H1 (cell line): ENCODE measurements at regions not wholly inside any gene's neighbourhood (a gene's known extent, or its start where the extent isn't known, plus 50 kb on each side); places are given as distances from the start of the nearest gene placed in this dataset.

Experiments
- CBX8 ChIP-seq: fragments of 300-800, 300-1000 bp; sonication (generic); IDR thresholded peaks from 2 replicates; pipeline ENCODE4 v1.7.1; 2016; ENCODE audit warnings: low read depth, low read length, borderline replicate concordance
- KDM4A ChIP-seq: IDR thresholded peaks from one replicate; pipeline ENCODE4 v1.7.1; 2012; ENCODE audit warnings: low read depth, mild to moderate bottlenecking, moderate library complexity, low read length, inconsistent platforms; ENCODE audit not compliant: severe bottlenecking
- POLR2A ChIP-seq, 2 experiments: IDR thresholded peaks; 1 replicate in 1 of 2; 2 replicates in 1 of 2; pipeline ENCODE4 v1.6.1; 2011; ENCODE audit warnings: low read depth in 2 of 2, low read length in 2 of 2, mild to moderate bottlenecking in 2 of 2; ENCODE audit errors: control extremely low read depth in 1 of 2
- TBP ChIP-seq: IDR thresholded peaks from 2 replicates; pipeline ENCODE4 v1.6.1; 2011; ENCODE audit warnings: low read depth, low read length, improper control_type of control experiment
- TF ChIP-seq, protein P1 (sequence below): fragments of 300-600 bp; sonication (generic); IDR thresholded peaks from 2 replicates; pipeline ENCODE4 v1.7.1; 2012; ENCODE audit warnings: low read length, moderate library complexity, mild to moderate bottlenecking, inconsistent platforms; ENCODE audit not compliant: insufficient replicate concordance
- TF ChIP-seq, protein P2 (sequence below): IDR thresholded peaks from 2 replicates; pipeline ENCODE4 v1.6.1; 2012; ENCODE audit warnings: low read length, inconsistent platforms

- TF ChIP-seq, protein P1, sequence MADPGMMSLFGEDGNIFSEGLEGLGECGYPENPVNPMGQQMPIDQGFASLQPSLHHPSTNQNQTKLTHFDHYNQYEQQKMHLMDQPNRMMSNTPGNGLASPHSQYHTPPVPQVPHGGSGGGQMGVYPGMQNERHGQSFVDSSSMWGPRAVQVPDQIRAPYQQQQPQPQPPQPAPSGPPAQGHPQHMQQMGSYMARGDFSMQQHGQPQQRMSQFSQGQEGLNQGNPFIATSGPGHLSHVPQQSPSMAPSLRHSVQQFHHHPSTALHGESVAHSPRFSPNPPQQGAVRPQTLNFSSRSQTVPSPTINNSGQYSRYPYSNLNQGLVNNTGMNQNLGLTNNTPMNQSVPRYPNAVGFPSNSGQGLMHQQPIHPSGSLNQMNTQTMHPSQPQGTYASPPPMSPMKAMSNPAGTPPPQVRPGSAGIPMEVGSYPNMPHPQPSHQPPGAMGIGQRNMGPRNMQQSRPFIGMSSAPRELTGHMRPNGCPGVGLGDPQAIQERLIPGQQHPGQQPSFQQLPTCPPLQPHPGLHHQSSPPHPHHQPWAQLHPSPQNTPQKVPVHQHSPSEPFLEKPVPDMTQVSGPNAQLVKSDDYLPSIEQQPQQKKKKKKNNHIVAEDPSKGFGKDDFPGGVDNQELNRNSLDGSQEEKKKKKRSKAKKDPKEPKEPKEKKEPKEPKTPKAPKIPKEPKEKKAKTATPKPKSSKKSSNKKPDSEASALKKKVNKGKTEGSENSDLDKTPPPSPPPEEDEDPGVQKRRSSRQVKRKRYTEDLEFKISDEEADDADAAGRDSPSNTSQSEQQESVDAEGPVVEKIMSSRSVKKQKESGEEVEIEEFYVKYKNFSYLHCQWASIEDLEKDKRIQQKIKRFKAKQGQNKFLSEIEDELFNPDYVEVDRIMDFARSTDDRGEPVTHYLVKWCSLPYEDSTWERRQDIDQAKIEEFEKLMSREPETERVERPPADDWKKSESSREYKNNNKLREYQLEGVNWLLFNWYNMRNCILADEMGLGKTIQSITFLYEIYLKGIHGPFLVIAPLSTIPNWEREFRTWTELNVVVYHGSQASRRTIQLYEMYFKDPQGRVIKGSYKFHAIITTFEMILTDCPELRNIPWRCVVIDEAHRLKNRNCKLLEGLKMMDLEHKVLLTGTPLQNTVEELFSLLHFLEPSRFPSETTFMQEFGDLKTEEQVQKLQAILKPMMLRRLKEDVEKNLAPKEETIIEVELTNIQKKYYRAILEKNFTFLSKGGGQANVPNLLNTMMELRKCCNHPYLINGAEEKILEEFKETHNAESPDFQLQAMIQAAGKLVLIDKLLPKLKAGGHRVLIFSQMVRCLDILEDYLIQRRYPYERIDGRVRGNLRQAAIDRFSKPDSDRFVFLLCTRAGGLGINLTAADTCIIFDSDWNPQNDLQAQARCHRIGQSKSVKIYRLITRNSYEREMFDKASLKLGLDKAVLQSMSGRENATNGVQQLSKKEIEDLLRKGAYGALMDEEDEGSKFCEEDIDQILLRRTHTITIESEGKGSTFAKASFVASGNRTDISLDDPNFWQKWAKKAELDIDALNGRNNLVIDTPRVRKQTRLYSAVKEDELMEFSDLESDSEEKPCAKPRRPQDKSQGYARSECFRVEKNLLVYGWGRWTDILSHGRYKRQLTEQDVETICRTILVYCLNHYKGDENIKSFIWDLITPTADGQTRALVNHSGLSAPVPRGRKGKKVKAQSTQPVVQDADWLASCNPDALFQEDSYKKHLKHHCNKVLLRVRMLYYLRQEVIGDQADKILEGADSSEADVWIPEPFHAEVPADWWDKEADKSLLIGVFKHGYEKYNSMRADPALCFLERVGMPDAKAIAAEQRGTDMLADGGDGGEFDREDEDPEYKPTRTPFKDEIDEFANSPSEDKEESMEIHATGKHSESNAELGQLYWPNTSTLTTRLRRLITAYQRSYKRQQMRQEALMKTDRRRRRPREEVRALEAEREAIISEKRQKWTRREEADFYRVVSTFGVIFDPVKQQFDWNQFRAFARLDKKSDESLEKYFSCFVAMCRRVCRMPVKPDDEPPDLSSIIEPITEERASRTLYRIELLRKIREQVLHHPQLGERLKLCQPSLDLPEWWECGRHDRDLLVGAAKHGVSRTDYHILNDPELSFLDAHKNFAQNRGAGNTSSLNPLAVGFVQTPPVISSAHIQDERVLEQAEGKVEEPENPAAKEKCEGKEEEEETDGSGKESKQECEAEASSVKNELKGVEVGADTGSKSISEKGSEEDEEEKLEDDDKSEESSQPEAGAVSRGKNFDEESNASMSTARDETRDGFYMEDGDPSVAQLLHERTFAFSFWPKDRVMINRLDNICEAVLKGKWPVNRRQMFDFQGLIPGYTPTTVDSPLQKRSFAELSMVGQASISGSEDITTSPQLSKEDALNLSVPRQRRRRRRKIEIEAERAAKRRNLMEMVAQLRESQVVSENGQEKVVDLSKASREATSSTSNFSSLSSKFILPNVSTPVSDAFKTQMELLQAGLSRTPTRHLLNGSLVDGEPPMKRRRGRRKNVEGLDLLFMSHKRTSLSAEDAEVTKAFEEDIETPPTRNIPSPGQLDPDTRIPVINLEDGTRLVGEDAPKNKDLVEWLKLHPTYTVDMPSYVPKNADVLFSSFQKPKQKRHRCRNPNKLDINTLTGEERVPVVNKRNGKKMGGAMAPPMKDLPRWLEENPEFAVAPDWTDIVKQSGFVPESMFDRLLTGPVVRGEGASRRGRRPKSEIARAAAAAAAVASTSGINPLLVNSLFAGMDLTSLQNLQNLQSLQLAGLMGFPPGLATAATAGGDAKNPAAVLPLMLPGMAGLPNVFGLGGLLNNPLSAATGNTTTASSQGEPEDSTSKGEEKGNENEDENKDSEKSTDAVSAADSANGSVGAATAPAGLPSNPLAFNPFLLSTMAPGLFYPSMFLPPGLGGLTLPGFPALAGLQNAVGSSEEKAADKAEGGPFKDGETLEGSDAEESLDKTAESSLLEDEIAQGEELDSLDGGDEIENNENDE, result no peak
- TF ChIP-seq POLR2A (IDR thresholded peaks at IDR 0.05; ENCODE audit: control extremely low read depth in 1 of 2, low read depth in 2 of 2, low read length in 2 of 2), result no peak
- TF ChIP-seq, protein P2, sequence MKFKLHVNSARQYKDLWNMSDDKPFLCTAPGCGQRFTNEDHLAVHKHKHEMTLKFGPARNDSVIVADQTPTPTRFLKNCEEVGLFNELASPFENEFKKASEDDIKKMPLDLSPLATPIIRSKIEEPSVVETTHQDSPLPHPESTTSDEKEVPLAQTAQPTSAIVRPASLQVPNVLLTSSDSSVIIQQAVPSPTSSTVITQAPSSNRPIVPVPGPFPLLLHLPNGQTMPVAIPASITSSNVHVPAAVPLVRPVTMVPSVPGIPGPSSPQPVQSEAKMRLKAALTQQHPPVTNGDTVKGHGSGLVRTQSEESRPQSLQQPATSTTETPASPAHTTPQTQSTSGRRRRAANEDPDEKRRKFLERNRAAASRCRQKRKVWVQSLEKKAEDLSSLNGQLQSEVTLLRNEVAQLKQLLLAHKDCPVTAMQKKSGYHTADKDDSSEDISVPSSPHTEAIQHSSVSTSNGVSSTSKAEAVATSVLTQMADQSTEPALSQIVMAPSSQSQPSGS, result no peak
- TF ChIP-seq CBX8, result no peak
- no peak for TF ChIP-seq KDM4A
- TF ChIP-seq TBP, result no peak
- TF ChIP-seq, all 59 proteins: peak for 0
These were observed 106.2 kb upstream of the AGTR1 start (continued) for GRCh38 chr3:148591525-148591924.
